HFFc6 (cell line): ENCODE measurements at regions not wholly inside any gene's neighbourhood (a gene's known extent, or its start where the extent isn't known, plus 50 kb on each side); places are given as distances from the start of the nearest gene placed in this dataset.

ENCODE experiments used
- DNase-seq: peaks from one replicate; pipeline ENCODE4 v3.0.0-alpha.2; 2018
- H3K27ac Mint-ChIP-seq: 2 replicates; pipeline ENCODE4 v1.8.0; 2020; ENCODE audit warnings: mild to moderate bottlenecking, mixed read lengths
- H3K27me3 Mint-ChIP-seq: 2 replicates; pipeline ENCODE4 v1.8.0; 2021; ENCODE audit warnings: mild to moderate bottlenecking, moderate library complexity, mixed read lengths; ENCODE audit not compliant: insufficient read depth
- H3K36me3 Mint-ChIP-seq: 2 replicates; pipeline ENCODE4 v1.8.0; 2021; ENCODE audit warnings: low read depth, mixed read lengths
- H3K4me1 Mint-ChIP-seq: 2 replicates; pipeline ENCODE4 v1.8.0; 2020; ENCODE audit warnings: low read depth, mixed read lengths
- H3K4me3 Mint-ChIP-seq: 2 replicates; pipeline ENCODE4 v1.8.0; 2020; ENCODE audit warnings: mild to moderate bottlenecking, moderate library complexity, mixed read lengths
- H3K9me3 Mint-ChIP-seq: 2 replicates; pipeline ENCODE4 v1.8.0; 2020; ENCODE audit warnings: mild to moderate bottlenecking, mixed read lengths
- CTCF ChIP-seq: fragments of 200-600 bp; sonication (generic); IDR thresholded peaks from 2 replicates; pipeline ENCODE4 v1.5.0; 2021; ENCODE audit warnings: antibody characterized with exemption, mild to moderate bottlenecking

GRCh38 chr3:124413989-124414598 is 316.2 kb upstream of the UMPS start:
- TF ChIP-seq CTCF, result no peak
- Mint-ChIP-seq H3K9me3 (no peaks in the 10 kb centered on the region), H3K4me1 (peaks cover 18% of the 10 kb centered on the region), H3K36me3 (no peaks in the 10 kb centered on the region), H3K27ac (no peak overlapping the region), H3K4me3 (no peak overlapping the region), H3K27me3 (peaks cover 20% of the 10 kb centered on the region)
- DNase-seq, result no peak

- peaks cover 4% of the 10 kb centered on the region for H3K4me1 Mint-ChIP-seq
- no peaks in the 10 kb centered on the region for H3K9me3 Mint-ChIP-seq
- TF ChIP-seq CTCF, result no peak
- DNase-seq, result no peak
- no peak overlapping the region for H3K27ac Mint-ChIP-seq
- no peak overlapping the region for H3K4me3 Mint-ChIP-seq
- H3K27me3 Mint-ChIP-seq, result peaks cover 26% of the 10 kb centered on the region
- H3K36me3 Mint-ChIP-seq, result no peaks in the 10 kb centered on the region
Measured at GRCh38 chr3:124415446-124415960, 314.7 kb upstream of the UMPS start.

- Mint-ChIP-seq H3K36me3 (no peaks in the 10 kb centered on the region), H3K4me1 (no peaks in the 10 kb centered on the region), H3K27me3 (peaks cover 20% of the 10 kb centered on the region), H3K4me3 (no peak overlapping the region), H3K27ac (no peak overlapping the region), H3K9me3 (no peaks in the 10 kb centered on the region)
- DNase-seq, result no peak
- no peak for TF ChIP-seq CTCF
Measured at GRCh38 chr3:124419303-124419702, 310.9 kb upstream of the UMPS start.

- no peaks in the 10 kb centered on the region for H3K4me1 Mint-ChIP-seq
- H3K27me3 Mint-ChIP-seq, result peaks cover 20% of the 10 kb centered on the region
- no peaks in the 10 kb centered on the region for H3K9me3 Mint-ChIP-seq
- no peak for DNase-seq
- TF ChIP-seq CTCF, result no peak
- H3K4me3 Mint-ChIP-seq, result no peak overlapping the region
- H3K27ac Mint-ChIP-seq, result no peak overlapping the region
- no peaks in the 10 kb centered on the region for H3K36me3 Mint-ChIP-seq
Measured at GRCh38 chr3:124420392-124420791, 309.9 kb upstream of the UMPS start.

- no peaks in the 10 kb centered on the region for H3K36me3 Mint-ChIP-seq
- no peak for DNase-seq
- H3K9me3 Mint-ChIP-seq, result no peaks in the 10 kb centered on the region
- H3K4me1 Mint-ChIP-seq, result no peaks in the 10 kb centered on the region; the same call in 1 of the 2 replicates
- no peak overlapping the region for H3K27ac Mint-ChIP-seq
- TF ChIP-seq CTCF, result no peak
- no peak overlapping the region for H3K4me3 Mint-ChIP-seq
- H3K27me3 Mint-ChIP-seq, result peaks cover 20% of the 10 kb centered on the region
Measured at GRCh38 chr3:124422805-124423204, 307.4 kb upstream of the UMPS start.
